ENCODE measurements at regions not wholly inside any gene's neighbourhood (a gene's known extent, or its start where the extent isn't known, plus 50 kb on each side); places are given as distances from the start of the nearest gene placed in this dataset.

- TF ChIP-seq CTCF (IDR thresholded peaks at IDR 0.05) = no peak
- no peak for TF ChIP-seq POLR2A (IDR thresholded peaks at IDR 0.05)
These were observed 297.4 kb upstream of the MGAT5 start for GRCh38 chr2:133956434-133956935.
